A549 (cell line): ENCODE measurements at regions not wholly inside any gene's neighbourhood (a gene's known extent, or its start where the extent isn't known, plus 50 kb on each side); places are given as distances from the start of the nearest gene placed in this dataset.

Source experiments
- ATAC-seq, 2 experiments: fragments of 200-7000 bp in 1 of 2; fragments of >200 bp in 1 of 2; cut with Nextera tagmentation in 1 of 2; cut with Tn5 transposase in 1 of 2; 3 replicates each; pipeline versions ENCODE4 v1.8.0 to v1.9.1; 2018 to 2020; ENCODE audit warnings: mild to moderate bottlenecking in 1 of 2, moderate library complexity in 1 of 2
- CTCF ChIA-PET: fragments of 300-600 bp; sonication (Branson Sonifier 250); formaldehyde crosslinking; extraction: SDS; loops from one replicate; lab custom pipeline; 2021; ENCODE audit warnings: antibody characterized with exemption, inconsistent platforms; lab: Yijun Ruan, JAX
- POLR2A ChIA-PET: fragments of 350-600 bp; formaldehyde crosslinking; extraction: SDS; loops from one replicate; lab custom pipeline; 2021; ENCODE audit warnings: antibody characterized with exemption, inconsistent platforms; lab: Yijun Ruan, JAX
- DNase-seq, 2 experiments: peaks; one replicate each; pipeline versions ENCODE4 v3.0.0 to v3.0.0-alpha.2; 2011 to 2016; ENCODE audit warnings: low read depth in 1 of 2, low spot score in 1 of 2
- FAIRE-seq: peaks from 2 replicates; lab custom pipeline; 2011; peaks lifted over from hg19 to GRCh38; lab: Jason Lieb, UNC
- H3K27ac ChIP-seq, 2 experiments: fragments of >200 bp; sonication (Bioruptor Twin); formaldehyde crosslinking; 3 replicates each; pipeline ENCODE4 v1.5.1; 2016 to 2017
- H3K4me1 ChIP-seq: fragments of >200 bp; sonication (Bioruptor Twin); formaldehyde crosslinking; 3 replicates; pipeline ENCODE4 v1.6.1; 2016
- H3K4me2 ChIP-seq: fragments of >200 bp; sonication (Bioruptor Twin); formaldehyde crosslinking; 3 replicates; pipeline ENCODE4 v1.6.1; 2016
- H3K4me3 ChIP-seq: fragments of >200 bp; sonication (Bioruptor Twin); formaldehyde crosslinking; 3 replicates; pipeline ENCODE4 v1.5.1; 2016
- H3K9me3 ChIP-seq: fragments of >200 bp; sonication (Bioruptor Twin); formaldehyde crosslinking; 3 replicates; pipeline ENCODE4 v1.6.1; 2016
- CBX2 ChIP-seq: fragments of 200-600 bp; sonication (generic); IDR thresholded peaks from 2 replicates; pipeline ENCODE4 v1.6.1; 2016; ENCODE audit warnings: low read depth, mild to moderate bottlenecking, borderline replicate concordance
- CEBPB ChIP-seq, 2 experiments: fragments of >200 bp in 1 of 2; sonication (Bioruptor Twin) in 1 of 2; formaldehyde crosslinking in 1 of 2; IDR thresholded peaks; 2 replicates each; pipeline ENCODE4 v1.6.1; 2012 to 2016
- ELK1 ChIP-seq: fragments of 150-350 bp; IDR thresholded peaks from 2 replicates; pipeline ENCODE4 v1.6.1; 2014; ENCODE audit warnings: low read depth, mild to moderate bottlenecking, low read length
- FOSL2 ChIP-seq, 2 experiments: fragments of 450-650 bp in 1 of 2; fragments of >200 bp in 1 of 2; sonication (Bioruptor Twin) in 1 of 2; formaldehyde crosslinking; IDR thresholded peaks; 2 replicates each; pipeline versions ENCODE4 v1.5.0 to v1.6.1; 2016 to 2020; ENCODE audit warnings: mild to moderate bottlenecking in 1 of 2, moderate library complexity in 1 of 2
- GATA3 ChIP-seq: IDR thresholded peaks from 2 replicates; pipeline ENCODE4 v1.6.1; 2012; ENCODE audit warnings: borderline replicate concordance
- HOXA7 ChIP-seq: fragments of 250-450 bp; sonication (Bioruptor Pico); IDR thresholded peaks from 2 replicates; pipeline ENCODE4 v1.5.0; 2020; ENCODE audit warnings: mild to moderate bottlenecking, moderate library complexity
- JUNB ChIP-seq: fragments of >200 bp; sonication (Bioruptor Twin); formaldehyde crosslinking; IDR thresholded peaks from 2 replicates; pipeline ENCODE4 v1.6.1; 2016
- KDM1A ChIP-seq: fragments of 200-600 bp; sonication (generic); IDR thresholded peaks from 2 replicates; pipeline ENCODE4 v1.6.1; 2016; ENCODE audit warnings: low read depth, mild to moderate bottlenecking
- NFE2L2 ChIP-seq: fragments of 150-350 bp; conservative IDR thresholded peaks from 2 replicates; pipeline ENCODE4 v1.6.1; 2014; ENCODE audit warnings: low read length
- PBX3 ChIP-seq: IDR thresholded peaks from 2 replicates; pipeline ENCODE4 v1.6.1; 2012
- RAD21 ChIP-seq, 2 experiments: fragments of >200 bp in 1 of 2; sonication (Bioruptor Twin) in 1 of 2; formaldehyde crosslinking in 1 of 2; IDR thresholded peaks in 1 of 2; conservative IDR thresholded peaks in 1 of 2; 2 replicates in 1 of 2; 3 replicates in 1 of 2; pipeline ENCODE4 v1.6.1; 2012 to 2018; ENCODE audit warnings: inconsistent platforms in 1 of 2
- REST ChIP-seq: fragments of 200-600 bp; sonication (generic); IDR thresholded peaks from 2 replicates; pipeline ENCODE4 v1.6.1; 2016; ENCODE audit warnings: antibody characterized with exemption, mild to moderate bottlenecking, moderate library complexity
- RFX5 ChIP-seq: fragments of 450-650 bp; IDR thresholded peaks from 2 replicates; pipeline ENCODE4 v1.7.1; 2014; ENCODE audit warnings: antibody characterized with exemption, mild to moderate bottlenecking, moderate library complexity
- RNF2 ChIP-seq: fragments of 200-600 bp; sonication (generic); IDR thresholded peaks from 2 replicates; pipeline ENCODE4 v1.6.1; 2016; ENCODE audit warnings: low read depth, mild to moderate bottlenecking, antibody characterized with exemption, moderate library complexity, borderline replicate concordance
- TFCP2L1 ChIP-seq: fragments of 250-450 bp; sonication (Bioruptor Pico); IDR thresholded peaks from 2 replicates; pipeline ENCODE4 v1.5.0; 2021; ENCODE audit warnings: mild to moderate bottlenecking
- ZC3H11A ChIP-seq: fragments of 450-650 bp; IDR thresholded peaks from 2 replicates; pipeline ENCODE4 v1.6.1; 2014; ENCODE audit warnings: antibody characterized with exemption, mild to moderate bottlenecking
- ZFP36 ChIP-seq: fragments of 450-650 bp; IDR thresholded peaks from 2 replicates; pipeline ENCODE4 v1.6.1; 2014; ENCODE audit warnings: borderline replicate concordance; ENCODE audit not compliant: partially characterized antibody
- ZNF302 ChIP-seq: fragments of 250-450 bp; sonication (Bioruptor Pico); IDR thresholded peaks from 2 replicates; pipeline ENCODE4 v1.9.0; 2021; ENCODE audit warnings: inconsistent platforms, mild to moderate bottlenecking, moderate library complexity
- WGBS: methylation state at CpG from one replicate; pipeline ENCODE4 v1.1.6; 2017; ENCODE audit errors: missing lambda C conversion rate; 5-methylcytosine and 5-hydroxymethylcytosine counted together

GRCh38 chr5:17346811-17347210, 129.4 kb downstream of the BASP1 start:
- TF ChIP-seq KDM1A: no peak
- TF ChIP-seq CEBPB (IDR thresholded peaks at IDR 0.05): peak; percentile 2 to 11; a peak in 1 of 4 replicates
- no peak for TF ChIP-seq RNF2
- Histone ChIP-seq H3K4me3 (no peak overlapping the region), H3K4me2 (no peak overlapping the region), H3K27ac (peak overlapping the region in 1 of 2 experiments; percentile 44; a peak in 3 of 6 replicates), H3K4me1 (peaks cover 30% of the 10 kb centered on the region), H3K9me3 (no peaks in the 10 kb centered on the region)
- FAIRE-seq: no peak
- CTCF ChIA-PET: interaction anchor here (1.0 kb wide), 1 partner anchor 131 kb away, joined by 3 read pairs; no protein-coding TSS in a partner anchor
- ATAC-seq: no peak
- WGBS: 88% methylated on average over 2 of the region's 2 CpGs
- no peak for DNase-seq
- POLR2A ChIA-PET: no interaction called here

GRCh38 chr5:17352223-17352622, 134.8 kb downstream of the BASP1 start:
- Histone ChIP-seq H3K9me3 (peaks cover 4% of the 10 kb centered on the region; the same call in 1 of the 3 replicates), H3K4me3 (no peak overlapping the region), H3K4me2 (no peak overlapping the region), H3K4me1 (no peaks in the 10 kb centered on the region), H3K27ac (no peak overlapping the region)
- ATAC-seq: no peak
- TF ChIP-seq ELK1 (no peak), PBX3 (no peak), NFE2L2 (no peak), CBX2 (no peak), TFCP2L1 (CRISPR knock-in tag) (no peak), ZC3H11A (no peak), HOXA7 (CRISPR knock-in tag) (no peak), ZFP36 (no peak)
- DNase-seq: no peak
- 65% methylated on average over 3 of the region's 3 CpGs for WGBS
- ChIA-PET CTCF (interaction anchor here (0.9 kb wide), 1 partner anchor 10 kb away, joined by 3 read pairs; no protein-coding TSS in a partner anchor), POLR2A (no interaction called here)
- no peak for FAIRE-seq

- H3K4me3 ChIP-seq: no peak overlapping the region
- ChIA-PET CTCF (no interaction called here), POLR2A (no interaction called here)
- peaks cover 4% of the 10 kb centered on the region; the same call in 1 of the 3 replicates for H3K9me3 ChIP-seq
- ATAC-seq (no peak), FAIRE-seq (no peak), DNase-seq (no peak)
- H3K4me2 ChIP-seq: no peak overlapping the region
- no peaks in the 10 kb centered on the region for H3K4me1 ChIP-seq
- TF ChIP-seq RFX5 (no peak), ZNF302 (CRISPR knock-in tag) (no peak)
- 95% methylated on average over 32 of the region's 32 CpGs for WGBS
- H3K27ac ChIP-seq: no peak overlapping the region
Measured at GRCh38 chr5:17354265-17354664, 136.8 kb downstream of the BASP1 start.

- TF ChIP-seq RAD21 (conservative IDR thresholded peaks at IDR 0.05 in 1 of 2, IDR thresholded peaks at IDR 0.05 in 1 of 2): no peak
- no peak for TF ChIP-seq PBX3
- peak; percentile 14; the same call in 1 of the 2 replicates for TF ChIP-seq JUNB
- no peak for TF ChIP-seq FOSL2 (IDR thresholded peaks at IDR 0.05)
- TF ChIP-seq FOSL2 (CRISPR knock-in tag; IDR thresholded peaks at IDR 0.05): peak; percentile 70
- TF ChIP-seq REST: no peak
- no peak for TF ChIP-seq GATA3
- TF ChIP-seq, all 56 proteins: peak for 2
- ChIA-PET CTCF (no interaction called here), POLR2A (no interaction called here)
- FAIRE-seq (no peak), DNase-seq (peak in 1 of 2 experiments; percentile 56), ATAC-seq (peak; percentile 52 to 66; a peak in 2 of 6 replicates)
- Histone ChIP-seq H3K27ac (peak overlapping the region; percentile 19 to 22; a peak in 1 of 6 replicates), H3K4me1 (no peaks in the 10 kb centered on the region), H3K9me3 (peaks cover 4% of the 10 kb centered on the region; the same call in 1 of the 3 replicates), H3K4me3 (no peak overlapping the region), H3K4me2 (no peak overlapping the region)
- WGBS: 88% methylated on average over 3 of the region's 3 CpGs
Measured at GRCh38 chr5:17355586-17356346, 138.3 kb downstream of the BASP1 start.
